ENCODE measurements at regions not wholly inside any gene's neighbourhood (a gene's known extent, or its start where the extent isn't known, plus 50 kb on each side); places are given as distances from the start of the nearest gene placed in this dataset.

DNA sequence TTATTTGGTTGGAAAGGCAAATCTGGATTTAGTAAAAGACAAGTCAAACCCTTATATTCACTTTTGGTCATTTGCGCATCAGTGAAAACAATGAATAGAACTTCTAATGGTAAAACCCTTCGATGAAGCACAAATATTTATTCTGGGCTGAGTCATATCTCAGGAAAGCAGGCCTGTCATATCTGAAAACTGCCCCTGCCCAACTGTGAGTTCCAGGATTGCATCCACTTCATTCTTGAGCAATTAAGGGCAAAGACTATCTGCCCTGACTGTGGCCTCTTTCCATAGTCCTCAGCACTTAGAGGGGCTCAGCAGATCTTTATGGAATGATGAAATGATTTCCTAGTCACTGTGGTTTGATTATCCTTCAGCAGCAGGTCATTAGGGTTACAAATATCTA lies 795.2 kb upstream of the ID2 start:
- TF ChIP-seq, protein P1, sequence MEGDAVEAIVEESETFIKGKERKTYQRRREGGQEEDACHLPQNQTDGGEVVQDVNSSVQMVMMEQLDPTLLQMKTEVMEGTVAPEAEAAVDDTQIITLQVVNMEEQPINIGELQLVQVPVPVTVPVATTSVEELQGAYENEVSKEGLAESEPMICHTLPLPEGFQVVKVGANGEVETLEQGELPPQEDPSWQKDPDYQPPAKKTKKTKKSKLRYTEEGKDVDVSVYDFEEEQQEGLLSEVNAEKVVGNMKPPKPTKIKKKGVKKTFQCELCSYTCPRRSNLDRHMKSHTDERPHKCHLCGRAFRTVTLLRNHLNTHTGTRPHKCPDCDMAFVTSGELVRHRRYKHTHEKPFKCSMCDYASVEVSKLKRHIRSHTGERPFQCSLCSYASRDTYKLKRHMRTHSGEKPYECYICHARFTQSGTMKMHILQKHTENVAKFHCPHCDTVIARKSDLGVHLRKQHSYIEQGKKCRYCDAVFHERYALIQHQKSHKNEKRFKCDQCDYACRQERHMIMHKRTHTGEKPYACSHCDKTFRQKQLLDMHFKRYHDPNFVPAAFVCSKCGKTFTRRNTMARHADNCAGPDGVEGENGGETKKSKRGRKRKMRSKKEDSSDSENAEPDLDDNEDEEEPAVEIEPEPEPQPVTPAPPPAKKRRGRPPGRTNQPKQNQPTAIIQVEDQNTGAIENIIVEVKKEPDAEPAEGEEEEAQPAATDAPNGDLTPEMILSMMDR (IDR thresholded peaks at IDR 0.05): no peak
- TF ChIP-seq POLR2A (IDR thresholded peaks at IDR 0.05): no peak
